ENCODE measurements at regions not wholly inside any gene's neighbourhood (a gene's known extent, or its start where the extent isn't known, plus 50 kb on each side); places are given as distances from the start of the nearest gene placed in this dataset.

DNA sequence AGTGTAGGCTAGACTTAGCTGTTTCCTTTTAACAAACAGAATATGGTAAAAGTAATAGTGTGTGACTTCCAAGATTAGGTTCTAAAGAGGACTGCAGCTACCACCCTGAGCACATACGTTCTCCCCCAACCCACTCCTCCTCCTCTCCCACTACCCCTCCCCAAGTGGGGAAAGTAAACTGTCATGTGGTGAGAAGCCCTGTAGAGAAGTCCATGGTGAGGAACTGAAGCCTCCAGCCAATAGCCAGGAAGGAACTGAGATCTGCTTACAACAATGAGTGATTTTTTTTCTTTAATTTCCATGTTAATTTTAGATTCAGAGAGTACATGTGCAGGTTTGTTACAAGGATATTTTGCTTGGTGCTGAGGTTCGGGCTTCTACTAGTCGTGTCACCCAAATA lies 57.0 kb upstream of the EGLN3 start:
- no peaks in the 10 kb centered on the region for H3K9me3 ChIP-seq (ENCODE audit: low read length)
- H2AFZ ChIP-seq (ENCODE audit: low read depth, low read length), result no peak overlapping the region
- H3K9me2 ChIP-seq (ENCODE audit: insufficient read depth, low read length), result no peaks in the 10 kb centered on the region
- no peaks in the 10 kb centered on the region for H3K36me3 ChIP-seq (ENCODE audit: insufficient read depth, low read length)
- no peaks in the 10 kb centered on the region for H3K27me3 ChIP-seq (ENCODE audit: insufficient read depth, low read depth, low read length)
- H3K9ac ChIP-seq (ENCODE audit: low read length), result no peak overlapping the region
- H4K20me1 ChIP-seq (ENCODE audit: insufficient read depth), result no peaks in the 10 kb centered on the region
- TF ChIP-seq TAF1 (IDR thresholded peaks at IDR 0.05; ENCODE audit: low read depth) (no peak), SMC3 (conservative IDR thresholded peaks at IDR 0.05; ENCODE audit: poor library complexity) (no peak), RAD21 (conservative IDR thresholded peaks at IDR 0.05) (no peak), EZH2 (IDR thresholded peaks at IDR 0.05; ENCODE audit: borderline replicate concordance, insufficient read depth, low read length, poor library complexity, severe bottlenecking) (no peak), EP300 (conservative IDR thresholded peaks at IDR 0.05; ENCODE audit: poor library complexity, severe bottlenecking) (no peak), MXI1 (conservative IDR thresholded peaks at IDR 0.05; ENCODE audit: poor library complexity, severe bottlenecking) (no peak), POLR2AphosphoS5 (IDR thresholded peaks at IDR 0.05) (no peak)
- TF ChIP-seq, protein P1, sequence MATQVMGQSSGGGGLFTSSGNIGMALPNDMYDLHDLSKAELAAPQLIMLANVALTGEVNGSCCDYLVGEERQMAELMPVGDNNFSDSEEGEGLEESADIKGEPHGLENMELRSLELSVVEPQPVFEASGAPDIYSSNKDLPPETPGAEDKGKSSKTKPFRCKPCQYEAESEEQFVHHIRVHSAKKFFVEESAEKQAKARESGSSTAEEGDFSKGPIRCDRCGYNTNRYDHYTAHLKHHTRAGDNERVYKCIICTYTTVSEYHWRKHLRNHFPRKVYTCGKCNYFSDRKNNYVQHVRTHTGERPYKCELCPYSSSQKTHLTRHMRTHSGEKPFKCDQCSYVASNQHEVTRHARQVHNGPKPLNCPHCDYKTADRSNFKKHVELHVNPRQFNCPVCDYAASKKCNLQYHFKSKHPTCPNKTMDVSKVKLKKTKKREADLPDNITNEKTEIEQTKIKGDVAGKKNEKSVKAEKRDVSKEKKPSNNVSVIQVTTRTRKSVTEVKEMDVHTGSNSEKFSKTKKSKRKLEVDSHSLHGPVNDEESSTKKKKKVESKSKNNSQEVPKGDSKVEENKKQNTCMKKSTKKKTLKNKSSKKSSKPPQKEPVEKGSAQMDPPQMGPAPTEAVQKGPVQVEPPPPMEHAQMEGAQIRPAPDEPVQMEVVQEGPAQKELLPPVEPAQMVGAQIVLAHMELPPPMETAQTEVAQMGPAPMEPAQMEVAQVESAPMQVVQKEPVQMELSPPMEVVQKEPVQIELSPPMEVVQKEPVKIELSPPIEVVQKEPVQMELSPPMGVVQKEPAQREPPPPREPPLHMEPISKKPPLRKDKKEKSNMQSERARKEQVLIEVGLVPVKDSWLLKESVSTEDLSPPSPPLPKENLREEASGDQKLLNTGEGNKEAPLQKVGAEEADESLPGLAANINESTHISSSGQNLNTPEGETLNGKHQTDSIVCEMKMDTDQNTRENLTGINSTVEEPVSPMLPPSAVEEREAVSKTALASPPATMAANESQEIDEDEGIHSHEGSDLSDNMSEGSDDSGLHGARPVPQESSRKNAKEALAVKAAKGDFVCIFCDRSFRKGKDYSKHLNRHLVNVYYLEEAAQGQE (IDR thresholded peaks at IDR 0.05; ENCODE audit: borderline replicate concordance), result no peak
- TF ChIP-seq, protein P2, sequence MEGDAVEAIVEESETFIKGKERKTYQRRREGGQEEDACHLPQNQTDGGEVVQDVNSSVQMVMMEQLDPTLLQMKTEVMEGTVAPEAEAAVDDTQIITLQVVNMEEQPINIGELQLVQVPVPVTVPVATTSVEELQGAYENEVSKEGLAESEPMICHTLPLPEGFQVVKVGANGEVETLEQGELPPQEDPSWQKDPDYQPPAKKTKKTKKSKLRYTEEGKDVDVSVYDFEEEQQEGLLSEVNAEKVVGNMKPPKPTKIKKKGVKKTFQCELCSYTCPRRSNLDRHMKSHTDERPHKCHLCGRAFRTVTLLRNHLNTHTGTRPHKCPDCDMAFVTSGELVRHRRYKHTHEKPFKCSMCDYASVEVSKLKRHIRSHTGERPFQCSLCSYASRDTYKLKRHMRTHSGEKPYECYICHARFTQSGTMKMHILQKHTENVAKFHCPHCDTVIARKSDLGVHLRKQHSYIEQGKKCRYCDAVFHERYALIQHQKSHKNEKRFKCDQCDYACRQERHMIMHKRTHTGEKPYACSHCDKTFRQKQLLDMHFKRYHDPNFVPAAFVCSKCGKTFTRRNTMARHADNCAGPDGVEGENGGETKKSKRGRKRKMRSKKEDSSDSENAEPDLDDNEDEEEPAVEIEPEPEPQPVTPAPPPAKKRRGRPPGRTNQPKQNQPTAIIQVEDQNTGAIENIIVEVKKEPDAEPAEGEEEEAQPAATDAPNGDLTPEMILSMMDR (IDR thresholded peaks at IDR 0.05; ENCODE audit: poor library complexity, severe bottlenecking), result no peak
- H3K79me2 ChIP-seq (replicated peaks; ENCODE audit: insufficient read depth, low read length), result no peaks in the 10 kb centered on the region
- no peak overlapping the region for H3K4me3 ChIP-seq (ENCODE audit: low read length)
- no peak overlapping the region for H3K27ac ChIP-seq (ENCODE audit: low read length)
- no peak overlapping the region for H3K4me2 ChIP-seq (ENCODE audit: low read length)
- no peaks in the 10 kb centered on the region for H3F3A ChIP-seq (ENCODE audit: insufficient read depth, low read length, poor library complexity, severe bottlenecking)

DNA sequence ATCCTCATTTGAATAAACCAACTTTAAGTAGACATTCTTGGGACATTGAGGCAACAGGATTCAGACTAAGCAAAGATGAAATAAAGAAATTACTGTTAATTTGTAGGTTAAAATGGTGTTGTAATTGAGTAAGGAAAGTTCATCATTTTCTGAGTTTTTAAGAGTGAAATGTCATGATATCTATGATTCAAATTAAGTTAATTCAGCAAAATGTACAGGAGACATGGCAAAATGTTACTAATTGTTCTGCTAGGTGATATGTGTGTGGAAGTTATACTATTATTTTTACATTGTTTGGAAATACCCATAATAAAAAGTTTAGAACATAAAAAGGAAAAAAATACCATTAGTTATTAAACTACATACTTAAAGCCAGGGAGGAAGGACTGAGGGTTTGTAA lies 55.0 kb upstream of the EGLN3 start:
- H3K9me3 ChIP-seq (ENCODE audit: low read length), result no peaks in the 10 kb centered on the region
- TF ChIP-seq SMC3 (conservative IDR thresholded peaks at IDR 0.05; ENCODE audit: poor library complexity) (no peak), TAF1 (IDR thresholded peaks at IDR 0.05; ENCODE audit: low read depth) (no peak), RAD21 (conservative IDR thresholded peaks at IDR 0.05) (no peak)
- TF ChIP-seq, protein P1 (IDR thresholded peaks at IDR 0.05; ENCODE audit: borderline replicate concordance), result no peak
- TF ChIP-seq, protein P2 (IDR thresholded peaks at IDR 0.05; ENCODE audit: poor library complexity, severe bottlenecking), result no peak
- H4K20me1 ChIP-seq (ENCODE audit: insufficient read depth), result no peaks in the 10 kb centered on the region
- H3K4me2 ChIP-seq (ENCODE audit: low read length), result no peak overlapping the region
- no peak overlapping the region for H3K4me3 ChIP-seq (ENCODE audit: low read length)
- H3F3A ChIP-seq (ENCODE audit: insufficient read depth, low read length, poor library complexity, severe bottlenecking), result no peaks in the 10 kb centered on the region
- H3K79me2 ChIP-seq (replicated peaks; ENCODE audit: insufficient read depth, low read length), result no peaks in the 10 kb centered on the region
- H3K36me3 ChIP-seq (ENCODE audit: insufficient read depth, low read length), result no peaks in the 10 kb centered on the region
- no peak overlapping the region for H2AFZ ChIP-seq (ENCODE audit: low read depth, low read length)
- no peak overlapping the region for H3K9ac ChIP-seq (ENCODE audit: low read length)
- no peaks in the 10 kb centered on the region for H3K9me2 ChIP-seq (ENCODE audit: insufficient read depth, low read length)
- no peak overlapping the region for H3K27ac ChIP-seq (ENCODE audit: low read length)
- H3K27me3 ChIP-seq (ENCODE audit: insufficient read depth, low read depth, low read length), result no peaks in the 10 kb centered on the region
